GM12873 (cell line): ENCODE measurements at regions not wholly inside any gene's neighbourhood (a gene's known extent, or its start where the extent isn't known, plus 50 kb on each side); places are given as distances from the start of the nearest gene placed in this dataset.

Experiments used
- CTCF ChIP-seq: IDR thresholded peaks from 2 replicates; pipeline ENCODE4 v1.5.1; 2012; ENCODE audit warnings: low read depth, mild to moderate bottlenecking, moderate library complexity, low read length, control low read depth; ENCODE audit not compliant: insufficient read depth; ENCODE audit errors: missing control alignments

GRCh38 chr13:39259371-39260140, 221.3 kb downstream of the NHLRC3 start:
- TF ChIP-seq CTCF = no peak

GRCh38 chr13:39263033-39263432, 224.8 kb downstream of the NHLRC3 start:
- TF ChIP-seq CTCF = peak; percentile 72

GRCh38 chr13:39263531-39263930, 225.3 kb downstream of the NHLRC3 start:
- TF ChIP-seq CTCF = no peak

GRCh38 chr13:39266426-39266825, 228.2 kb downstream of the NHLRC3 start:
- TF ChIP-seq CTCF = no peak

- no peak for TF ChIP-seq CTCF
These were observed 230.1 kb downstream of the NHLRC3 start for GRCh38 chr13:39268398-39268797.

- TF ChIP-seq CTCF = no peak
These were observed 230.7 kb downstream of the NHLRC3 start for GRCh38 chr13:39269004-39269403.

- TF ChIP-seq CTCF = no peak
These were observed 231.2 kb downstream of the NHLRC3 start for GRCh38 chr13:39269411-39269810.
